Hepatocyte (in vitro differentiated cells): ENCODE measurements at regions not wholly inside any gene's neighbourhood (a gene's known extent, or its start where the extent isn't known, plus 50 kb on each side); places are given as distances from the start of the nearest gene placed in this dataset.

Source experiments
- DNase-seq: peaks from one replicate; pipeline ENCODE4 v3.0.0-alpha.2; 2016; ENCODE audit warnings: low spot score
- H2AFZ ChIP-seq: fragments of 200-600 bp; sonication (generic); 2 replicates; pipeline ENCODE4 v1.6.0; 2016; ENCODE audit warnings: antibody characterized with exemption, mild to moderate bottlenecking
- H3K27ac ChIP-seq: fragments of 200-600 bp; sonication (generic); 2 replicates; pipeline ENCODE4 v1.5.1; 2016; ENCODE audit warnings: mild to moderate bottlenecking
- H3K27me3 ChIP-seq: fragments of 200-600 bp; sonication (generic); 2 replicates; pipeline ENCODE4 v1.6.1; 2016
- H3K36me3 ChIP-seq: fragments of 200-600 bp; sonication (generic); replicated peaks from 2 replicates; pipeline ENCODE4 v1.5.1; 2016; ENCODE audit warnings: low read depth; ENCODE audit not compliant: insufficient read depth
- H3K4me1 ChIP-seq: fragments of 200-600 bp; sonication (generic); 2 replicates; pipeline ENCODE4 v1.5.1; 2016; ENCODE audit warnings: mild to moderate bottlenecking, moderate library complexity; ENCODE audit not compliant: insufficient read depth
- H3K4me2 ChIP-seq: fragments of 200-600 bp; sonication (generic); 2 replicates; pipeline ENCODE4 v1.6.0; 2016
- H3K4me3 ChIP-seq: fragments of 200-600 bp; sonication (generic); 2 replicates; pipeline ENCODE4 v1.5.1; 2016; ENCODE audit warnings: mild to moderate bottlenecking
- H3K79me2 ChIP-seq: fragments of 200-600 bp; sonication (generic); 2 replicates; pipeline ENCODE4 v1.6.0; 2017; ENCODE audit warnings: mild to moderate bottlenecking
- H3K9me2 ChIP-seq: fragments of 200-600 bp; sonication (generic); replicated peaks from 2 replicates; pipeline ENCODE4 v1.6.0; 2017; ENCODE audit warnings: mild to moderate bottlenecking; ENCODE audit not compliant: insufficient read depth
- H3K9me3 ChIP-seq: fragments of 200-600 bp; sonication (generic); 2 replicates; pipeline ENCODE4 v1.5.1; 2016; ENCODE audit warnings: low read depth, mild to moderate bottlenecking
- H4K20me1 ChIP-seq: fragments of 200-600 bp; sonication (generic); 2 replicates; pipeline ENCODE4 v1.6.0; 2016; ENCODE audit warnings: mild to moderate bottlenecking; ENCODE audit not compliant: insufficient read depth, poor library complexity, severe bottlenecking
- EZH2 ChIP-seq: fragments of 200-600 bp; sonication (generic); IDR thresholded peaks from 2 replicates; pipeline ENCODE4 v1.6.1; 2016; ENCODE audit warnings: antibody characterized with exemption, mild to moderate bottlenecking, borderline replicate concordance
- EZH2phosphoT487 ChIP-seq: fragments of 200-600 bp; sonication (generic); IDR thresholded peaks from one replicate; pipeline ENCODE4 v1.6.1; 2018; ENCODE audit warnings: antibody characterized with exemption, mild to moderate bottlenecking, low read depth, moderate library complexity; ENCODE audit not compliant: unreplicated experiment, severe bottlenecking
- WGBS: methylation state at CpG from one replicate; pipeline ENCODE4 v1.1.6; 2016; ENCODE audit warnings: low lambda C conversion rate; ENCODE audit errors: missing lambda C conversion rate; 5-methylcytosine and 5-hydroxymethylcytosine counted together
- TF ChIP-seq, protein P1 (sequence below): fragments of 200-600 bp; sonication (generic); IDR thresholded peaks from 2 replicates; pipeline ENCODE4 v1.5.1; 2016; ENCODE audit warnings: antibody characterized with exemption, mild to moderate bottlenecking; ENCODE audit not compliant: poor library complexity

DNA sequence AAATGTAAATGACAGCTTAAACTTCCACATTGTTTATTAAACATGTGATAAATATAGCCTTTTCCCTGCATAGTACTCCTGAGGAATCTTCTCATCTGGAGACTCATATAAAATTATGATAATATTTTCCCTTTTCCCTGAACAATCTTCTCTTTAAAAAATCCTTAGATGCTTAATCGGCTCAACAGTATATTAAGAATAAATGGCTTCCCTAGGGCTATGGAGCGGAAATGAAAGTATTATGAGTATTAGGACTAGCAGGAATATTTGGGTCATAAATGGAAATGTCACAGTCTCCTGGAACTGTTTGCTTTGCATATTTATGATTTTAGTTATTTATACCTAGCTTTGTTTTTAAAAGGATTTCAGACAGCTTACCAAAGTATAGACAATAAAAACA is 200.7 kb upstream of the PDE5A start:
- H3K79me2 ChIP-seq: no peaks in the 10 kb centered on the region
- H3K4me2 ChIP-seq: no peak overlapping the region
- TF ChIP-seq, protein P1, sequence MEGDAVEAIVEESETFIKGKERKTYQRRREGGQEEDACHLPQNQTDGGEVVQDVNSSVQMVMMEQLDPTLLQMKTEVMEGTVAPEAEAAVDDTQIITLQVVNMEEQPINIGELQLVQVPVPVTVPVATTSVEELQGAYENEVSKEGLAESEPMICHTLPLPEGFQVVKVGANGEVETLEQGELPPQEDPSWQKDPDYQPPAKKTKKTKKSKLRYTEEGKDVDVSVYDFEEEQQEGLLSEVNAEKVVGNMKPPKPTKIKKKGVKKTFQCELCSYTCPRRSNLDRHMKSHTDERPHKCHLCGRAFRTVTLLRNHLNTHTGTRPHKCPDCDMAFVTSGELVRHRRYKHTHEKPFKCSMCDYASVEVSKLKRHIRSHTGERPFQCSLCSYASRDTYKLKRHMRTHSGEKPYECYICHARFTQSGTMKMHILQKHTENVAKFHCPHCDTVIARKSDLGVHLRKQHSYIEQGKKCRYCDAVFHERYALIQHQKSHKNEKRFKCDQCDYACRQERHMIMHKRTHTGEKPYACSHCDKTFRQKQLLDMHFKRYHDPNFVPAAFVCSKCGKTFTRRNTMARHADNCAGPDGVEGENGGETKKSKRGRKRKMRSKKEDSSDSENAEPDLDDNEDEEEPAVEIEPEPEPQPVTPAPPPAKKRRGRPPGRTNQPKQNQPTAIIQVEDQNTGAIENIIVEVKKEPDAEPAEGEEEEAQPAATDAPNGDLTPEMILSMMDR: no peak
- TF ChIP-seq EZH2phosphoT487 (no peak), EZH2 (no peak)

DNA sequence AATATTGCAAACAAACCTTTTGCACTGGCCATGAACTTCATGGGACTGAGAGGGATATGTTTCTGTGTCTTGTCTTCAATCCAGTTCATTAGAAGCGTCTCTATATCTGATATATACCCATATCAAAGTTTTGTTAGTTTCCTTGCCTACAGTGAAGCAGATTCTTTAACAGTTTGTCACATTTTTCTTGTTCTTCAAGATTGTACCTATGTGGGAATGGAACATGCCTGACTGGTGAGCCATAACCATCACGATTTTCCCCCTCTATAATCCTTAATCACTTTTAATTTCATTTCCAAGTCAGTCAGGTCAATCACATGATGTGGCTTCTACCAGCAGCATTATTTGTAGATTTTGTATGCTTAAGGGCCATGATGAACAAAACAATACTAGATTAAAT is 197.1 kb upstream of the PDE5A start:
- H2AFZ ChIP-seq: no peak overlapping the region
- H3K36me3 ChIP-seq: no peaks in the 10 kb centered on the region
- H3K9me2 ChIP-seq: no peaks in the 10 kb centered on the region
- TF ChIP-seq EZH2 (no peak), EZH2phosphoT487 (no peak)
- TF ChIP-seq, protein P1: no peak
- no peak for DNase-seq
- H3K4me2 ChIP-seq: no peak overlapping the region
- H3K79me2 ChIP-seq: no peaks in the 10 kb centered on the region
- no peak overlapping the region for H3K27ac ChIP-seq
- 93% methylated on average over 2 of the region's 2 CpGs for WGBS
- no peaks in the 10 kb centered on the region for H4K20me1 ChIP-seq
- H3K4me3 ChIP-seq: no peak overlapping the region
- H3K4me1 ChIP-seq: no peaks in the 10 kb centered on the region
- H3K9me3 ChIP-seq: no peaks in the 10 kb centered on the region
- H3K27me3 ChIP-seq: no peaks in the 10 kb centered on the region

More for the DNA sequence above, 200.7 kb upstream of the PDE5A start:
- Histone ChIP-seq H3K9me3 (no peaks in the 10 kb centered on the region), H2AFZ (no peak overlapping the region), H3K4me3 (no peak overlapping the region), H3K9me2 (no peaks in the 10 kb centered on the region), H3K27me3 (no peaks in the 10 kb centered on the region), H4K20me1 (no peaks in the 10 kb centered on the region), H3K36me3 (no peaks in the 10 kb centered on the region), H3K4me1 (no peaks in the 10 kb centered on the region), H3K27ac (no peak overlapping the region)
- 80% methylated on average over 2 of the region's 2 CpGs for WGBS
- DNase-seq: no peak

DNA sequence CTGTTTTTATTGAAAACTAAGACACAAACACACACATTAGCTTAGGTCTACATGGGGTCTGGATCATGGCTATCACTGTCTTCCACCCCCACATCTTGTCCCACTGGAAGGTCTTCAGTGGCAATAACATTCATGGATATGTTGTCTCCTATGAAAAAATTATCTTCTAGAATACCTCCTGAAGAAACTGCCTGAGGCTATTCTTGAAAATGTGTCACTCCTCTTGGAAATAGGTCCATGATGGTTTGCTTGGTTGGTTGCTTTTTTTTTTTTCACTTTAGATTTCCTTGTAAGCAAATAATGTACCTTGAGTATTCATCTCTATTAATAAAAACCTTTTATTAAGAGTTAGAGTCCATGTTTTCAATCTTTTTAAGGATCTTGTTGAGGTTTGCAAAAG is 195.3 kb upstream of the PDE5A start:
- Histone ChIP-seq H3K27me3 (no peaks in the 10 kb centered on the region), H3K4me3 (no peak overlapping the region), H3K27ac (no peak overlapping the region), H3K79me2 (no peaks in the 10 kb centered on the region), H3K9me2 (no peaks in the 10 kb centered on the region), H3K36me3 (no peaks in the 10 kb centered on the region), H3K4me1 (no peaks in the 10 kb centered on the region), H4K20me1 (no peaks in the 10 kb centered on the region), H3K4me2 (no peak overlapping the region), H3K9me3 (no peaks in the 10 kb centered on the region), H2AFZ (no peak overlapping the region)
- DNase-seq: no peak
- TF ChIP-seq EZH2 (no peak), EZH2phosphoT487 (no peak)
- TF ChIP-seq, protein P1: no peak

DNA sequence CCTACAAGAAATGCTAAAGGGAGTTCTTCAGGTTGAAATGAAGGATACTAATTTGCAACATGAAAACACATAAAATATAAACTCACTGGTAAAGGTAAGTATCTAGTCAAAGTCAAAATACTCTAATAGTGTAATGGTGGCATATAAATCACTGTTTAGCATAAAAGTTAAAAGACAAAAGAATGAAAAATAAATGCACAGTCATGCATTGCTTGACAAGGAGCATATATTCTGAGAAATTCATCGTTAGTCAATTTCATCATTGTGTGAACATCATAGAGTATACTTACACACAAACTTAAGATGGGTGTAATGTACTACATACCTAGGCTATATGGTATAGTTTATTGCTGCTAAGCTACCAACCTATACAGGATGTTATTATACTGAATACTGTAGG is 194.4 kb upstream of the PDE5A start:
- TF ChIP-seq EZH2 (no peak), EZH2phosphoT487 (no peak)
- TF ChIP-seq, protein P1: no peak
- H3K4me3 ChIP-seq: no peak overlapping the region
- no peaks in the 10 kb centered on the region for H3K9me2 ChIP-seq
- no peak overlapping the region for H3K27ac ChIP-seq
- H3K9me3 ChIP-seq: no peaks in the 10 kb centered on the region
- no peak overlapping the region for H2AFZ ChIP-seq
- H4K20me1 ChIP-seq: no peaks in the 10 kb centered on the region
- no peak overlapping the region for H3K4me2 ChIP-seq
- WGBS: 83% methylated on average over 1 of the region's 1 CpG
- H3K79me2 ChIP-seq: no peaks in the 10 kb centered on the region
- H3K4me1 ChIP-seq: no peaks in the 10 kb centered on the region
- H3K36me3 ChIP-seq: no peaks in the 10 kb centered on the region
- no peaks in the 10 kb centered on the region for H3K27me3 ChIP-seq
- no peak for DNase-seq
